Fibroblast of skin of right biceps (primary cell): ENCODE measurements at regions not wholly inside any gene's neighbourhood (a gene's known extent, or its start where the extent isn't known, plus 50 kb on each side); places are given as distances from the start of the nearest gene placed in this dataset.
A peak's percentile ranks its signal among the peaks of the same experiment; 100 is the strongest.

Experiments
- DNase-seq: peaks from one replicate; pipeline ENCODE4 v3.0.0-alpha.2; 2013

DNA sequence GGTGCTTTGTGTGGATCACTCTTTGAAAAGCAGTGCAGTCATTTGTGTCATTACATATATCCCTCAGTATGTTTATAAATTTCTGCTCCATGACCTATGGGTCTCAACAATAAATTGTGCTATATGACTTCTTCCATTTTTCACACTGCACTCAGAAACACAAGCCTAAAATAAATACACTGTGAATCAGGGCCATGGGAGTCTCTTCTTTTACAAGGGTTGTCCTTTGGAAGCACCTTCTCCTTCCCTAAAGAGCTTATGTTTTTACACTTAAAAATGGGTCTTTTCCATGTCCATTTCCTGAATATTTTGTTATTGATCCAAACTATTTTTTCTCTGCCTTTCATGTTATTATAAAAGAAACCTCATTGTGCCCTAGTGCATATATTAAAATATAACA is 108.3 kb upstream of the MEOX2 start:
- DNase-seq, result no peak

DNA sequence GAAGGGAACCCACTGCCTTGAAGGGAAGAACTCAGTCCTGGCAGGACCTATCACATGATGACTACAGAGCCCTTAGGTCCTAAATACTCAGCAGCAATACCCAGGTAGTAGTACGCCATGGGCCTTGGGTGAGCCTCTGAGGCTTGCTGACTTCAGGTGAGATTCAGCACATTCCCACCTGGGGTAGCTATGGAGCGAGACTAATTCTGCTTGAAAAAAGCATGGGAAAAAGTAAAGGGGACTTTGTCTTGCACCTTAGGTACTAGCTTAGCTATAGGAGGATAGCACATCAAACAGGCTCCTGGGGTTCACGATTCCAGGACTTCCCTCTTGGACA is 98.2 kb upstream of the MEOX2 start:
- no peak for DNase-seq

DNA sequence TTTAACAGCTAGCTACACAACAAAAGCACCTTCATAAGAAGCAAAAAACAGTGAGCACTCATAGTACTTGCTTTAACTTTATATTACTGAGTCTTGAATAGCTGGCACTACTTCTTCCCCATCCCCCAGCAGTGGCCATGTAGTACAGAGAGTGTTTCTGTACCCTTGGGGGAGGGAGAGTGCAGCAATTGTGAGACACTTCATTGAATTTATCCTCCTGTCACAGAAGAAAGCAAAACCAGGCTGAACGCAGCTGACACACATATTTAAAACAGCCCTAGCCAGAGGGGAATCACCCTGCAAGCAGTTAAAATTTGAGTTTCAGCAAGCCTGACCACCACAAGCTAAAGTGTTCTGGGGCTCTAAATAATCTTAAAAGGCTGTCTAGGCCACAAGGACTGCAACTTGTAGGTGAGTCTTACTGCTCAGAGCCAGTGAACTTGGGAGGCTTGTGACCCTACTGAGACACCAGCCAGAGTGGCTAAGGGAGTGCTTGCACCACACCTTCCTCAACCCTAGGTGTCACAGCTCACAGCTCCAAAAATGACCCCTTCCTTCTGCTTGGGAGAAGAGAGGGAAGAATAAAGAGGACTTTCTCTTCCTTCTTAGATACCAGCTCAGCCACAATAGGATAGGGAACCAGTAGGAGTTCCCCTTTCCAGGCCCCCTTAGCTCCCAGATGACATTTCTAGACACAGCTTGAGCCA is 97.7 kb upstream of the MEOX2 start:
- DNase-seq, result no peak

DNA sequence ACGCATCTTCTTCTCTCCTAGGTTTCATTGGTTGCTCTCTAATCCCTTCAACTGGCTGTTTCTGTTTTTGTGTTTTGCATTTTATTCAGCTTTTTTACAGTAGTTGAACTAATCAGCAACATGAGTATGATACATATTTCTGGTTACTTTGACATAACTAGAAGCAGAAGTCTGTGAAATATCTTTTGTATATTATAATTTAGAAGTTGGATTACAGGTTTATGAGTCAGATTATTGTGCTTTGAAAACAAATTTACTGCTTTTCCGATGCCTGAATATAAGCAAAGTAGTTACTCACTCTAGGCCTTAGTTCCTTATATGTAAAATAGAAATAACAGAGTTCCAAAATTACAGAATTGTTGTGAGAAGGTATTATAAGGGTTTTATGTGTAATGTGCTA is 96.2 kb upstream of the MEOX2 start:
- DNase-seq, result no peak

DNA sequence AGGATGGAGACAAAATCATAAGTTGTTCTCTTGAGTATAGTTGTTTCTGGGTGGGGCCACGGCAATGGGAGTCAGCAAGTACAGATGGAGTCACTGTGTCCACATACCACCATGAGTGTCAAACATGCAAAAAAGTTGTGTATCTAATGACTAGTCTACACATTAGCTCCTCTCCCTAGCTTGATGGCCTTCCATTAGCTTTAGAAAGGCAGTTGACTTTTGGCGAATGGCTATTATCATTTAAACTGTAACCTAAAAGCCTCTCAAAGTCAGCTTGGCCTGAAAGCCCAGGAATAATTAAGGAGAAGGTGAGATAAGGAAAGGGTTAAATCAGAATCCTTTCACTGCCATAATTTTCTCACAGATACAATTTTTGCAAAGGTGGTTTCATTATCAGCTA is 95.5 kb upstream of the MEOX2 start:
- DNase-seq, result no peak

- peak; percentile 80 for DNase-seq
Observed at GRCh38 chr7:15780271-15780670, 93.8 kb upstream of the MEOX2 start.

GRCh38 chr7:15778191-15778590 is 91.7 kb upstream of the MEOX2 start:
- no peak for DNase-seq

GRCh38 chr7:15765753-15766152 is 79.3 kb upstream of the MEOX2 start:
- no peak for DNase-seq

DNA sequence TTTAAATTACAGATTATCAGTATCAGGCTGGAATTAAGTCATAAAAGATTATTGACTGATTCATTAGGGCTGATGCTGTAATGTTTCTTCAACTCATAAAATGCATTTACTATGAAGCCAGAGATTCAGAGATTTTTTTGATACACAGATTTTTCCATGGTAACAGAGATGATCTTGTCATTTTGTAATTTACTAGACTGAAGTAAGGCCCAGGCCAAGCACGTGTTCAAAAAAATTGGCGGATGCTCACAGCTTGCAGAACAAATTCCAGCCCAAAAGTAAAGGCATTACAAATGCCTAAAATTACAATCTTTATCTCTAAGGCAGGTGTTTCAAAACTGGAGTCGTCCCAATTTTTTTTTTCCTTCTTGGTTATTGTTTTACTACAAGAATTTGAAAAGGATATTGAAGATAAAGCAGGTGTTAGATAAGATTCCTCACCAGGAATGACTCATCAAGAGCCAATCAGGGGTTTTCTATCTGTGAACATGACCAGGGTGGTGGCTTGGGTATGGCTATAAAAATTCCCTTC is 78.4 kb upstream of the MEOX2 start:
- DNase-seq, result no peak

DNA sequence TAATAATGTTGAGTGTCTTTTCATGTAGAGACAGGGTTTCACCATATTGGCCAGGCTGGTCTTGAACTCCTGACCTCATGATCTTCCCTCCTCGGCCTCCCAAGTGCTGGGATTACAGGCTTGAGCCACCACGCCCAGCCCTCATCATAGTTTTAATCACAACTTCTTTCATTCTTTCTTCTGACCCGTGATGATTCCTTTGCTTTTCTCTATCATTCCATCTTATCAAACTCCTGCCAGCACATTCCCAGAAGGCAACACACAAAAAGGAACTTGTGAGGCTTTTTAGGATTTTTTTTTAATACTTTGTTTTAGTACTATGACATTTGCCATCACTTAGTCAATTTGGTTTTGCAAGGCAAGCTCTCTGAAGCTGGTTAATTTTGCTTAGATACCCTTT is 77.5 kb upstream of the MEOX2 start:
- no peak for DNase-seq

GRCh38 chr7:15757041-15758000 is 70.8 kb upstream of the MEOX2 start:
- DNase-seq, result peak; percentile 69

DNA sequence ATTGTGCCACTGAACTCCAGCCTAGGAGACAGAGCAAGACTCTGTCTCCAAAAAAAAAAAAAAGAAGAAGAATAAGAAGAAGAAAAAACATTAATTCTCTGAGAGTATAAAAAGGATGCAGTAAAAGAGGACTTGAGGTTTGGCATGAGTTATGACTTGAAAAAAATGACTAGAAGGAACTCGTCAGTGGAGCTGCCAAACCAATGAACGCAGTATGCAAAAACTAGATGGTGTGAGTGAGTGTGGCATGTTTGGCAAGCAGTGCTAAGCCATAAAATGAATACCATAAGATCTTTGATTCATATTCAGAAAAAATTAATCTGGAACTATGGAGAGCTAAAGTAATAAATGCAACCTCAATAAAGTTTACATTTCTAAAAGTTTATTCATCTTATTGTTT is 68.6 kb upstream of the MEOX2 start:
- peak; percentile 94 for DNase-seq

DNA sequence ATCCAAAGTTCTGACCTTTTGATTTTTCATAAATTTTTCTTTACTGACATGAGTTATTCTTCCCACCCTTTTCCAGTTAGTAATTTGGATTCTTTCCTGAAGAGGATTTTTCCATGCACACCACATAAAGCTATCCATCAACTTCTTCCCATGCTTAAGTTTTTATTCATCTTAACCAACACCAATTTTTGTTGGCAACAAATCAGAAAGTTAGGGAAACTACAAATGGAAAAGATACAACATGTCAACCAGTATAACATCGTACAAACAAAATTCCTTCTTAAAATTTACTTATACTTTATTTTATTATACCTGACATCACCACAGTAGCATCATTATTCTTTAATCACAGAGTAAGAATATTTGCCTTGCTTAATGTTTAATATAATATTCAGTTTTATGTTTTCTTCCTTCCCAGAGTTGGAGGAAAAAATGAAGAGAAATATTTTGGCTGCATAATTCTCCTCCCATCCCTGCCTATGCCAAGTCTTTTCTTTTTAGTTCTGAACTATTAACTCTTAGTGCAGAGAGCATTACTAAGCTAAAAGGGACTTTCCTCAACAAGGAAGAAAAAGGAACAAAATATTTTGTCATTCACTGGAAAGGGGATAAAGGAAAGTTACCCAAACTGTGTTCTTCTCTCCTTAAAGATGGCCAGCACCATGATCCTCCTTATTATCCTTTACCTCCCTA is 67.5 kb upstream of the MEOX2 start:
- DNase-seq, result peak; percentile 88

- DNase-seq, result peak; percentile 26
Observed at GRCh38 chr7:15752377-15752776, 65.9 kb upstream of the MEOX2 start.

GRCh38 chr7:15751191-15751701 is 64.8 kb upstream of the MEOX2 start:
- peak; percentile 90 for DNase-seq

GRCh38 chr7:15750727-15751126 is 64.2 kb upstream of the MEOX2 start:
- peak; percentile 79 for DNase-seq

- peak; percentile 27 for DNase-seq
Observed at GRCh38 chr7:15749631-15750030, 63.1 kb upstream of the MEOX2 start.

DNA sequence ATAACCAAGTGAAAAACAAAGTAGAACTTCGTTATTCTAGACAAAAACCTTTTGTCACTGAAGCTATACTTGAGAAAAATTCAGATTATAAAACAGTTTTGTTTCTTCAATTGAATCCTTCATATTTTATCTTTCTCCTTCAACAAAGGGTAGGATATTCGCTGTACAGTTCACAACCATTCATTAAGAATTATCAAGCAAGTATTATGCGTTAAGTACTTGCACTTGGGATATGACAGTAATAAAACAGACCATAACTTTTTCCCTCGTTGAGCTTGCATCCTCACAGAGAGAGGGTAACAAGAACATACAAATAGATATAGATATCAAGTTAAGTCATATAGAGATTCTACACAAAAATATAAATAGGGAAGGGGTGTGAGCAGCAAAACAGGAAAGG is 61.2 kb upstream of the MEOX2 start:
- no peak for DNase-seq

- peak; percentile 56 for DNase-seq
Observed at GRCh38 chr7:15747301-15747700, 60.8 kb upstream of the MEOX2 start.

DNA sequence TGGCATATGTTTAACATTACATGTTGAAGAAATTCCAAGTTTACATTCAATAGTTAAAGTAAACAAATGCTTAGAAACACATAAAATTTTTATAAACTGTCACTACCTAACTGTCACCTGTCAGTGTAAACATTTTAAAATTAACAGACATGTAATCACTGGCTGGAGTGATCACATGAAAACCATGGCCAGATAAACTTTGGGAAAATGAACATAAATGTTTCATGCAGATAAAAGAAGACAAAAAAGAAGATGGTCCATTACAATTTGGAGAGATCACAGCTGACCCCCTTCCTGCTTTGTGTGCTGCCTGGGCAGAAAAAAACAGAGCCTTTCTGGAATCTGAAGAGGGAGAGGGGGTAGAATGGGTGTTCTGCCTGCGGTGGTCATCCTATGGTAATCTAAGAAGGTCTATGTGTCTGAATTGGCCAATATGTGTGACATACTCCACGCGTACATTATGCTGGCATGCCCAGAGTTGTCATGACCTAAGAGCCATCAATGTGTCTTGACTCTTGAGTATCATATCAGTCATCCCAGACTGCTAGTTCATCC is 57.5 kb upstream of the MEOX2 start:
- DNase-seq, result no peak

DNA sequence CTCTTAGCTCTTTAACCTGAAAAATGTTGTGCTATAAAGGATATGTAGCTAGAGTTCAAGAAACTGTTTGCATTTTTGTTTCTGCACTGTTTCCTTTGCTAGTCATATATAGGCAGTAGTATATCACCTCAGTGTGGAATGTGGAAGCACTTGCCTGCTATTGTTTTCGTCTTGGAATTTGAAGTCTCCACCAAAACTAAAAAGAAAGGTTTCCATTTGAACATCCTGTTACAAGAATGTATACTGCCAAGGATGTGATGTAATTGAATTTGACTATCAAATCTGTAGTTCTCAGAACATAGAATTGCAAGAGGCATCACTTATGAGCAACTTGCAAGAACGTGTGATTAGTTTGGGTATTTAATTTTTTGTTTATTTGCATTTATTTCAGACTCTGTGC is 51.1 kb upstream of the MEOX2 start:
- no peak for DNase-seq
